ENCODE measurements at regions not wholly inside any gene's neighbourhood (a gene's known extent, or its start where the extent isn't known, plus 50 kb on each side); places are given as distances from the start of the nearest gene placed in this dataset.

DNA sequence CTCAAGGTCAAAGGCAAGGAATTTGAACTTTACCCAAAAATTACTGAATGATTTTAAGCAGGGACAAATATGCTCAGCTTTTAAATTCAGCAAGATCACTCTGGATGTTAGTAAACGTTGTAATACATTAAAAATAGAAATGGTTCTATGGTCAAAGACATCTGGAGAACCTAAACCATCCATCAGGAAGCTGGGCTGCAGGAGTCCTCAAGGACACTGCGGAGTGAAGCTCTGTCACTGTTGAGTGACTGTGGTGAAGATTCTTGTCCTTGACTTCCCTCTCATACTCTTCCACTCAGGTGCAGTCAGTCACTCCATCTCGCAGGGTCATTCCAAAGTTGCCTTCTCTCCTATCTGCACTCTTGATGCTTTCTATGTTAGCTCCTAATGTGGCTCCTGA lies 450.7 kb downstream of the FOXO1 start (continued):
- TF ChIP-seq EZH2phosphoT487 (IDR thresholded peaks at IDR 0.05; ENCODE audit: unreplicated experiment) (no peak), POLR2AphosphoS5 (IDR thresholded peaks at IDR 0.05; ENCODE audit: low read depth) (no peak)

- H4K20me1 ChIP-seq (replicated peaks; ENCODE audit: insufficient read depth), result 0 out of 2 replicates have a peak, but pooled peaks cover 3% of the 10 kb centered on the region
- no peak overlapping the region for H3K27ac ChIP-seq (ENCODE audit: low read depth)
- Mint-ChIP-seq H3K36me3 (ENCODE audit: low read depth) (no peaks in the 10 kb centered on the region), H3K27me3 (ENCODE audit: insufficient read depth, low read depth, poor library complexity) (no peaks in the 10 kb centered on the region), H3K9me3 (no peaks in the 10 kb centered on the region; the same call in 2 of the 3 replicates), H3K4me1 (peaks cover 18% of the 10 kb centered on the region), H3K4me3 (no peak overlapping the region), H3K27ac (no peak overlapping the region)
- no peak overlapping the region for H3K4me3 ChIP-seq
- H3K27me3 ChIP-seq (ENCODE audit: insufficient read depth), result no peaks in the 10 kb centered on the region
- H3F3A ChIP-seq (replicated peaks; ENCODE audit: low read depth), result no peaks in the 10 kb centered on the region
- no peak overlapping the region for H2AFZ ChIP-seq
- DNase-seq (ENCODE audit: low spot score) (no peak), ATAC-seq (no peak)
- H3K4me1 ChIP-seq (ENCODE audit: insufficient read depth), result peaks cover 8% of the 10 kb centered on the region
- no peak overlapping the region for H3K4me2 ChIP-seq
- H3K79me2 ChIP-seq (replicated peaks; ENCODE audit: insufficient read depth), result no peaks in the 10 kb centered on the region
- no peaks in the 10 kb centered on the region for H3K36me3 ChIP-seq (ENCODE audit: insufficient read depth)
- peaks cover 4% of the 10 kb centered on the region; the same call in 1 of the 2 replicates for H3K9me2 ChIP-seq (ENCODE audit: insufficient read depth)
- TF ChIP-seq ETS1 (IDR thresholded peaks at IDR 0.05), result no peak
Observed at GRCh38 chr13:40217675-40218074, 448.8 kb downstream of the FOXO1 start.

DNA sequence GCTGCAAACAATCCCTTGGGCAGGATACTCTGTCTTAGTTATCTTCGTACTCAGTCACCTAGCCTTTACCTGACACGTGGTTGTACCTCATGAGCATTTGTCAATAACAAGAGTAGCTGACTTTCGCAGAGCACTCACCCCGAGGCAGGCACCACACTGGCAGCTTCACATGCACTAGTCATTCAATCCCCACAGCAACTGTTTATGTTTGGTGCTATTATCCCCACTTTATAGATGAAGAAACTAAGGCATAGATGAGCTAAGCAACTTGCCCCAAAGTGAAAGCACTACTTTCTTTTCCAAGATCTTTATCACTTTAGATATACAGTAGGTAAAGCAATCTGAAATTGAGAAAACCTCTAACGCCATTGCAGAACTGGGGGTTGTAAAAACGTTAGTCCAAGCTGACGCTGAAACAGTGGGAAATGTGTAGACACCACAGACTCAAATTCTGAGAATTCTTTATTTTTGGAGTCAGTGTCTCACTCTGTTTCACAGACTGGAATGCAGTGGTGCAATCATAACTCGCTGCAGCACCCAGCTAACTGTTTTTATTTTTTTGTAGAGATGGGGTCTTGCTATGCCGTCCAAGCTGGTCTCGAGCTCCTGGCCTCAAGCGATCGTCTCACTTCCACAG lies 446.0 kb downstream of the FOXO1 start:
- Histone ChIP-seq H3K9me2 (ENCODE audit: insufficient read depth) (0 out of 2 replicates have a peak, but pooled peaks cover 4% of the 10 kb centered on the region), H3K4me3 (no peak overlapping the region), H3K4me2 (no peak overlapping the region), H3K79me2 (replicated peaks; ENCODE audit: insufficient read depth) (no peaks in the 10 kb centered on the region), H3K27ac (ENCODE audit: low read depth) (0 out of 2 replicates have a peak overlapping the region, but pooled peaks have one; percentile 63), H2AFZ (no peak overlapping the region), H3F3A (replicated peaks; ENCODE audit: low read depth) (no peaks in the 10 kb centered on the region), H3K36me3 (ENCODE audit: insufficient read depth) (no peaks in the 10 kb centered on the region), H4K20me1 (replicated peaks; ENCODE audit: insufficient read depth) (0 out of 2 replicates have a peak, but pooled peaks cover 3% of the 10 kb centered on the region), H3K4me1 (ENCODE audit: insufficient read depth) (peaks cover 8% of the 10 kb centered on the region), H3K27me3 (ENCODE audit: insufficient read depth) (no peaks in the 10 kb centered on the region)
- Mint-ChIP-seq H3K4me1 (peaks cover 18% of the 10 kb centered on the region), H3K4me3 (no peak overlapping the region), H3K9me3 (no peaks in the 10 kb centered on the region; the same call in 2 of the 3 replicates), H3K36me3 (ENCODE audit: low read depth) (no peaks in the 10 kb centered on the region), H3K27ac (no peak overlapping the region), H3K27me3 (ENCODE audit: insufficient read depth, low read depth, poor library complexity) (no peaks in the 10 kb centered on the region)
- TF ChIP-seq ZNF462 (CRISPR knock-in tag; IDR thresholded peaks at IDR 0.05) (no peak), EZH2phosphoT487 (IDR thresholded peaks at IDR 0.05; ENCODE audit: unreplicated experiment) (no peak), ZNF114 (CRISPR knock-in tag; IDR thresholded peaks at IDR 0.05) (no peak), JUNB (IDR thresholded peaks at IDR 0.05; ENCODE audit: unreplicated experiment) (no peak), CTCF (conservative IDR thresholded peaks at IDR 0.05; ENCODE audit: low read depth in 2 of 2) (no peak), POLR2AphosphoS5 (IDR thresholded peaks at IDR 0.05; ENCODE audit: low read depth) (no peak)
- no peak for ATAC-seq
- DNase-seq (ENCODE audit: low spot score), result no peak

Data from GM23338 (cell line).